HepG2 (cell line): ENCODE measurements at regions not wholly inside any gene's neighbourhood (a gene's known extent, or its start where the extent isn't known, plus 50 kb on each side); places are given as distances from the start of the nearest gene placed in this dataset.

Experiments used
- ATAC-seq: fragments of 200-7000 bp; cut with Tn5 transposase; 3 replicates; pipeline ENCODE4 v1.9.1; 2020; ENCODE audit warnings: mild to moderate bottlenecking, moderate library complexity
- BruUV-seq: library from RNA; stranded (reverse); fragments of 400-500 nt; replicated peaks from 2 replicates; lab custom pipeline; 2021; lab: Mats Ljungman, UMichigan
- CTCF ChIA-PET: fragments of 300-600 bp; formaldehyde crosslinking; extraction: SDS; loops from one replicate; lab custom pipeline; 2021; ENCODE audit warnings: low total read pairs, inconsistent platforms, low intra/inter-chr PET ratio; lab: Yijun Ruan, JAX
- POLR2A ChIA-PET: fragments of 350-600 bp; sonication (Branson Sonifier 250); formaldehyde crosslinking; loops from one replicate; lab custom pipeline; 2020; ENCODE audit warnings: antibody characterized with exemption, inconsistent platforms; lab: Yijun Ruan, JAX
- DNase-seq: peaks from one replicate; pipeline ENCODE4 v3.0.0-alpha.2; 2015; ENCODE audit warnings: low spot score
- FAIRE-seq: peaks from 3 replicates; lab custom pipeline; 2011; peaks lifted over from hg19 to GRCh38; lab: Jason Lieb, UNC
- H2AFZ ChIP-seq: one replicate; pipeline ENCODE4 v1.6.1; 2011; ENCODE audit warnings: low read length, inconsistent platforms
- H3K27ac ChIP-seq: fragments of 300-600 bp; 3 replicates; pipeline ENCODE4 v1.8.0; 2011; ENCODE audit warnings: mixed run types, mild to moderate bottlenecking, mixed read lengths, low read length, inconsistent platforms; ENCODE audit not compliant: insufficient read depth; ENCODE audit errors: extremely low read length
- H3K27me3 ChIP-seq, 2 experiments: fragments of 200-600 bp in 1 of 2; 2 replicates in 1 of 2; 3 replicates in 1 of 2; pipeline versions ENCODE4 v1.6.0 to v1.8.0; 2011; ENCODE audit warnings: low read length in 2 of 2, mild to moderate bottlenecking in 2 of 2, moderate library complexity in 2 of 2, inconsistent platforms in 1 of 2; ENCODE audit not compliant: insufficient read depth in 2 of 2, control insufficient read depth in 1 of 2
- H3K36me3 ChIP-seq, 2 experiments: fragments of 200-600 bp in 1 of 2; replicated peaks in 1 of 2; 2 replicates in 1 of 2; 3 replicates in 1 of 2; pipeline versions ENCODE4 v1.5.1 to v1.8.0; 2011; ENCODE audit warnings: low read length in 2 of 2, inconsistent platforms in 1 of 2; ENCODE audit not compliant: insufficient read depth in 2 of 2, control insufficient read depth in 1 of 2
- H3K4me1 ChIP-seq: 2 replicates; pipeline ENCODE4 v1.5.1; 2012; ENCODE audit warnings: low read length, inconsistent platforms; ENCODE audit not compliant: insufficient read depth
- H3K4me2 ChIP-seq: 2 replicates; pipeline ENCODE4 v1.6.0; 2011; ENCODE audit warnings: low read depth, low read length, inconsistent platforms
- H3K4me3 ChIP-seq, 3 experiments: fragments of 200-600 bp in 1 of 3; sonication (generic), shearing (Covaris generic) in 1 of 3; replicated peaks in 1 of 3; 2 replicates each; pipeline ENCODE4 v1.5.1; 2011 to 2016; ENCODE audit warnings: low read length in 3 of 3, inconsistent platforms in 2 of 3, low read depth in 2 of 3, mild to moderate bottlenecking in 2 of 3, control low read depth in 1 of 3, mixed read lengths in 1 of 3; ENCODE audit not compliant: insufficient read depth in 1 of 3
- H3K79me2 ChIP-seq: one replicate; pipeline ENCODE4 v1.6.1; 2011; ENCODE audit warnings: low read length, inconsistent platforms; ENCODE audit not compliant: insufficient read depth
- H3K9ac ChIP-seq: 2 replicates; pipeline ENCODE4 v1.6.0; 2011; ENCODE audit warnings: mild to moderate bottlenecking, low read depth, low read length, inconsistent platforms; ENCODE audit not compliant: insufficient read depth
- H3K9me3 ChIP-seq: 2 replicates; pipeline ENCODE4 v1.5.1; 2012; ENCODE audit warnings: mild to moderate bottlenecking, low read length
- H4K20me1 ChIP-seq: 2 replicates; pipeline ENCODE4 v1.6.0; 2011; ENCODE audit warnings: inconsistent platforms, mild to moderate bottlenecking, low read length, moderate library complexity; ENCODE audit not compliant: insufficient read depth
- GABPB1 ChIP-seq: IDR thresholded peaks from 2 replicates; pipeline ENCODE4 v1.6.1; 2016; ENCODE audit warnings: mild to moderate bottlenecking, missing genetic modification reagents, moderate library complexity, missing compliant biosample characterization
- HMG20A ChIP-seq: IDR thresholded peaks from 2 replicates; pipeline ENCODE4 v1.6.1; 2016; ENCODE audit warnings: borderline replicate concordance
- MAFK ChIP-seq, 2 experiments: IDR thresholded peaks in 1 of 2; conservative IDR thresholded peaks in 1 of 2; 2 replicates each; pipeline ENCODE4 v1.6.1; 2011; ENCODE audit warnings: improper control_type of control experiment in 2 of 2, low read length in 2 of 2
- MNT ChIP-seq: fragments of 450-650 bp; IDR thresholded peaks from 2 replicates; pipeline ENCODE4 v1.6.1; 2016
- MXD1 ChIP-seq: sonication (generic); formaldehyde crosslinking; IDR thresholded peaks from 2 replicates; pipeline ENCODE4 v1.4.0; 2020; ENCODE audit warnings: mild to moderate bottlenecking, missing genetic modification reagents
- POLR2AphosphoS2 ChIP-seq: IDR thresholded peaks from 2 replicates; pipeline ENCODE4 v1.6.1; 2011; ENCODE audit warnings: low read depth, low read length, improper control_type of control experiment
- TBX2 ChIP-seq: sonication (generic); formaldehyde crosslinking; IDR thresholded peaks from 2 replicates; pipeline ENCODE4 v1.5.0; 2020; ENCODE audit warnings: missing genetic modification reagents, mild to moderate bottlenecking, borderline replicate concordance
- UBTF ChIP-seq: sonication (generic); formaldehyde crosslinking; IDR thresholded peaks from 2 replicates; pipeline ENCODE4 v1.4.0; 2020; ENCODE audit warnings: mild to moderate bottlenecking, missing genetic modification reagents
- ZFP36L1 ChIP-seq: sonication (generic); formaldehyde crosslinking; IDR thresholded peaks from 2 replicates; pipeline ENCODE4 v1.8.0; 2022; ENCODE audit warnings: mild to moderate bottlenecking, missing genetic modification reagents, moderate library complexity
- ZNF557 ChIP-seq: sonication (generic); formaldehyde crosslinking; IDR thresholded peaks from 2 replicates; pipeline ENCODE4 v1.4.0; 2020; ENCODE audit warnings: missing genetic modification reagents
- ZNF563 ChIP-seq: sonication (generic); formaldehyde crosslinking; IDR thresholded peaks from 2 replicates; pipeline ENCODE4 v1.8.0; 2022; ENCODE audit warnings: mild to moderate bottlenecking, moderate library complexity, missing genetic modification reagents
- ZNF768 ChIP-seq: sonication (generic); formaldehyde crosslinking; IDR thresholded peaks from 2 replicates; pipeline ENCODE4 v1.4.0; 2020; ENCODE audit warnings: missing genetic modification reagents
- ZNF775 ChIP-seq: sonication (generic); formaldehyde crosslinking; IDR thresholded peaks from 2 replicates; pipeline ENCODE4 v1.4.0; 2020; ENCODE audit warnings: missing genetic modification reagents, mild to moderate bottlenecking, moderate library complexity, borderline replicate concordance
- ZSCAN21 ChIP-seq: sonication (generic); formaldehyde crosslinking; IDR thresholded peaks from 2 replicates; pipeline ENCODE4 v1.8.0; 2022; ENCODE audit warnings: mild to moderate bottlenecking, missing genetic modification reagents, moderate library complexity, borderline replicate concordance
- WGBS: methylation state at CpG from one replicate; pipeline ENCODE4 v1.1.6; 2017; ENCODE audit warnings: low lambda C conversion rate; 5-methylcytosine and 5-hydroxymethylcytosine counted together
- in situ Hi-C: cut with HindIII; loops from 2 replicates; pipeline ENCODE4 v1.10.0; 2017; ENCODE audit warnings: low pct_unique_long_range_greater_than_20kb; ENCODE audit not compliant: extremely low pct_ligation_motif_present
- intact Hi-C: fragments of 100-400 bp; cut with micrococcal nuclease; formaldehyde crosslinking; loops from one replicate; pipeline ENCODE4 v1.10.0; 2022; ENCODE audit not compliant: unreplicated experiment
- TF ChIP-seq, protein P1 (sequence below): sonication (generic); formaldehyde crosslinking; IDR thresholded peaks from 2 replicates; pipeline ENCODE4 v1.5.1; 2020; ENCODE audit warnings: mild to moderate bottlenecking, missing genetic modification reagents, moderate library complexity

DNA sequence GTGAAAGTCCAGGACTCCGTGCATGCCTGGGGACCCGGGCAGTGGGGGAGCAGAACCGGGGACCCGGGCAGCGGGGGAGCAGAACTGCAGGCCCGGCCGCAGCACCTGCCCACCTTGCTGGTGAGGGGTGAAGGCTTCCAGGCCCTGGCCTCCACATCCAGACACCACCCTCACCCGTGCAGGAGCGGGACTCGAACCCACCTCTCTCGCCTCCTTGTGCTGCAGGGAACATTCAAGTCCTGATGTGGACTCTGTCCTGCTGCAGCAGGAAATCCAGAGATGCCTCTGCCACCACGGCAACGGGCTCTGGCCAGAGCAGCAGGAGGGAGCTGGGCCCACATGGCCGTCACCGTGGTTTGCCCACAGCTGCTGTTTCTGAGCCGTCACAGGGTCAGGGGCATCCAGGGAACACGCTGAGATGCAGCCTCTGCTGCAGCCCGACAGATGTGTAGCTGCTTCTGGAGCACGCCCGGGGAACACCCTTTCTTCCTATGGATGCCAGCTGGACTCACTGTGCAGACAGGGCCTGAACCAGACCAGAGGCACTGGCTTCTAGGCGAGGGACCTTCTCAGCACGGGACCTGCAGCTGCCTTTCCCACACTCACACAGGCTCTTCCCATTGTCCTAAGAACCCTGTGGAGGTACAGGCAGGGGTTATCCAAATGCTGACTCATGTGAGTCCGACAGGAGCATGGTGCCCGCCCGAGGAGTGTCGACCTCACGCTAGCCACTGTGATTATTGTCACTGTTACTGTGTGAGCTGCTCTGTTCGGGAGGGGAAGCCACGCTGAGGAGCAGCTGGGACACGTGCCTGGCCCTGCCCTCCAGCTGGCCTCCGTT lies 89.2 kb upstream of the CTDP1 start:
- 43% methylated on average over 6 of the region's 31 CpGs for WGBS
- CTCF ChIA-PET = no interaction called here

More for the DNA sequence above, 89.2 kb upstream of the CTDP1 start:
- no peaks in the 10 kb centered on the region for H3K36me3 ChIP-seq
- ATAC-seq (peak; percentile 21), DNase-seq (no peak), FAIRE-seq (no peak)
- no peaks in the 10 kb centered on the region for H3K79me2 ChIP-seq
- intact Hi-C loops = no loop called here
- H3K27me3 ChIP-seq = peaks cover 11 to 67% of the 10 kb centered on the region in 2 experiments; a peak in 4 of 5 replicates
- no peaks in the 10 kb centered on the region for H3K9me3 ChIP-seq
- no peak overlapping the region for H3K27ac ChIP-seq
- peak overlapping the region; percentile 10; the same call in 1 of the 2 replicates for H3K4me2 ChIP-seq
- no peak overlapping the region for H2AFZ ChIP-seq
- peaks cover 43% of the 10 kb centered on the region for H3K4me1 ChIP-seq
- H3K4me3 ChIP-seq = no peak overlapping the region; a peak in 1 of 6 replicates
- no peak overlapping the region for H3K9ac ChIP-seq
- TF ChIP-seq HMG20A (CRISPR knock-in tag) (no peak), MXD1 (CRISPR knock-in tag) (0 out of 2 replicates have a peak, but pooled peaks have one; percentile 7), ZNF768 (CRISPR knock-in tag) (0 out of 2 replicates have a peak, but pooled peaks have one; percentile 21), POLR2AphosphoS2 (no peak), MAFK (conservative IDR thresholded peaks at IDR 0.05 in 1 of 2, IDR thresholded peaks at IDR 0.05 in 1 of 2; ENCODE audit: low read length in 2 of 2) (0 out of 4 replicates have a peak, but pooled peaks of 1 of the 2 experiments have one; percentile 16), ZNF557 (CRISPR knock-in tag) (no peak), TBX2 (CRISPR knock-in tag) (no peak), UBTF (CRISPR knock-in tag) (0 out of 2 replicates have a peak, but pooled peaks have one; percentile 22), ZNF563 (CRISPR knock-in tag) (no peak), ZFP36L1 (no peak), GABPB1 (CRISPR knock-in tag) (no peak), ZNF775 (CRISPR knock-in tag) (no peak), ZSCAN21 (CRISPR knock-in tag) (0 out of 2 replicates have a peak, but pooled peaks have one; percentile 39), MNT (peak; percentile 61)
- TF ChIP-seq, protein P1, sequence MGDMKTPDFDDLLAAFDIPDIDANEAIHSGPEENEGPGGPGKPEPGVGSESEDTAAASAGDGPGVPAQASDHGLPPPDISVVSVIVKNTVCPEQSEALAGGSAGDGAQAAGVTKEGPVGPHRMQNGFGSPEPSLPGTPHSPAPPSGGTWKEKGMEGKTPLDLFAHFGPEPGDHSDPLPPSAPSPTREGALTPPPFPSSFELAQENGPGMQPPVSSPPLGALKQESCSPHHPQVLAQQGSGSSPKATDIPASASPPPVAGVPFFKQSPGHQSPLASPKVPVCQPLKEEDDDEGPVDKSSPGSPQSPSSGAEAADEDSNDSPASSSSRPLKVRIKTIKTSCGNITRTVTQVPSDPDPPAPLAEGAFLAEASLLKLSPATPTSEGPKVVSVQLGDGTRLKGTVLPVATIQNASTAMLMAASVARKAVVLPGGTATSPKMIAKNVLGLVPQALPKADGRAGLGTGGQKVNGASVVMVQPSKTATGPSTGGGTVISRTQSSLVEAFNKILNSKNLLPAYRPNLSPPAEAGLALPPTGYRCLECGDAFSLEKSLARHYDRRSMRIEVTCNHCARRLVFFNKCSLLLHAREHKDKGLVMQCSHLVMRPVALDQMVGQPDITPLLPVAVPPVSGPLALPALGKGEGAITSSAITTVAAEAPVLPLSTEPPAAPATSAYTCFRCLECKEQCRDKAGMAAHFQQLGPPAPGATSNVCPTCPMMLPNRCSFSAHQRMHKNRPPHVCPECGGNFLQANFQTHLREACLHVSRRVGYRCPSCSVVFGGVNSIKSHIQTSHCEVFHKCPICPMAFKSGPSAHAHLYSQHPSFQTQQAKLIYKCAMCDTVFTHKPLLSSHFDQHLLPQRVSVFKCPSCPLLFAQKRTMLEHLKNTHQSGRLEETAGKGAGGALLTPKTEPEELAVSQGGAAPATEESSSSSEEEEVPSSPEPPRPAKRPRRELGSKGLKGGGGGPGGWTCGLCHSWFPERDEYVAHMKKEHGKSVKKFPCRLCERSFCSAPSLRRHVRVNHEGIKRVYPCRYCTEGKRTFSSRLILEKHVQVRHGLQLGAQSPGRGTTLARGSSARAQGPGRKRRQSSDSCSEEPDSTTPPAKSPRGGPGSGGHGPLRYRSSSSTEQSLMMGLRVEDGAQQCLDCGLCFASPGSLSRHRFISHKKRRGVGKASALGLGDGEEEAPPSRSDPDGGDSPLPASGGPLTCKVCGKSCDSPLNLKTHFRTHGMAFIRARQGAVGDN = peak; percentile 52
- in situ Hi-C loops = no loop called here
- BruUV-seq = no TSS peak
- POLR2A ChIA-PET = no interaction called here
- H4K20me1 ChIP-seq = no peaks in the 10 kb centered on the region
